ENCODE measurements at regions not wholly inside any gene's neighbourhood (a gene's known extent, or its start where the extent isn't known, plus 50 kb on each side); places are given as distances from the start of the nearest gene placed in this dataset.

- Histone ChIP-seq H3K4me2 (ENCODE audit: insufficient read depth, low read length) (no peak overlapping the region), H3K4me1 (ENCODE audit: insufficient read depth, low read length) (no peaks in the 10 kb centered on the region), H4K20me1 (ENCODE audit: insufficient read depth, low read length) (no peaks in the 10 kb centered on the region), H3K27me3 (ENCODE audit: insufficient read depth, low read length) (peaks cover 20% of the 10 kb centered on the region), H3K79me2 (ENCODE audit: insufficient read depth, low read length) (no peaks in the 10 kb centered on the region), H3K4me3 (ENCODE audit: insufficient read depth, low read length) (no peak overlapping the region), H3K9me3 (ENCODE audit: low read depth, low read length) (no peaks in the 10 kb centered on the region), H3K36me3 (ENCODE audit: insufficient read depth, low read length) (no peaks in the 10 kb centered on the region), H3K27ac (ENCODE audit: low read depth, low read length) (no peak overlapping the region), H2AFZ (ENCODE audit: low read length) (no peak overlapping the region)
- DNase-seq (ENCODE audit: insufficient read length, low spot score, missing footprints), result no peak
- no peak for TF ChIP-seq CTCF (IDR thresholded peaks at IDR 0.05; ENCODE audit: extremely low read depth, low read depth, low read length)
Measured at GRCh38 chr5:154133591-154133990, 56.9 kb upstream of the GALNT10 start.

GRCh38 chr5:154134499-154134898 lies 56.0 kb upstream of the GALNT10 start:
- Histone ChIP-seq H3K4me1 (ENCODE audit: insufficient read depth, low read length) (no peaks in the 10 kb centered on the region), H3K27ac (ENCODE audit: low read depth, low read length) (no peak overlapping the region), H3K79me2 (ENCODE audit: insufficient read depth, low read length) (no peaks in the 10 kb centered on the region), H3K9me3 (ENCODE audit: low read depth, low read length) (no peaks in the 10 kb centered on the region), H3K27me3 (ENCODE audit: insufficient read depth, low read length) (peaks cover 20% of the 10 kb centered on the region), H3K4me2 (ENCODE audit: insufficient read depth, low read length) (no peak overlapping the region), H3K36me3 (ENCODE audit: insufficient read depth, low read length) (no peaks in the 10 kb centered on the region), H4K20me1 (ENCODE audit: insufficient read depth, low read length) (no peaks in the 10 kb centered on the region), H2AFZ (ENCODE audit: low read length) (no peak overlapping the region), H3K4me3 (ENCODE audit: insufficient read depth, low read length) (no peak overlapping the region)
- DNase-seq (ENCODE audit: insufficient read length, low spot score, missing footprints), result no peak
- TF ChIP-seq CTCF (IDR thresholded peaks at IDR 0.05; ENCODE audit: extremely low read depth, low read depth, low read length), result no peak

- Histone ChIP-seq H3K4me3 (ENCODE audit: insufficient read depth, low read length) (no peak overlapping the region), H2AFZ (ENCODE audit: low read length) (no peak overlapping the region), H3K79me2 (ENCODE audit: insufficient read depth, low read length) (no peaks in the 10 kb centered on the region), H4K20me1 (ENCODE audit: insufficient read depth, low read length) (no peaks in the 10 kb centered on the region), H3K36me3 (ENCODE audit: insufficient read depth, low read length) (no peaks in the 10 kb centered on the region), H3K4me1 (ENCODE audit: insufficient read depth, low read length) (no peaks in the 10 kb centered on the region), H3K9me3 (ENCODE audit: low read depth, low read length) (no peaks in the 10 kb centered on the region), H3K27me3 (ENCODE audit: insufficient read depth, low read length) (peaks cover 20% of the 10 kb centered on the region), H3K27ac (ENCODE audit: low read depth, low read length) (no peak overlapping the region), H3K4me2 (ENCODE audit: insufficient read depth, low read length) (no peak overlapping the region)
- no peak for DNase-seq (ENCODE audit: insufficient read length, low spot score, missing footprints)
- no peak for TF ChIP-seq CTCF (IDR thresholded peaks at IDR 0.05; ENCODE audit: extremely low read depth, low read depth, low read length)
Measured at GRCh38 chr5:154135125-154135817, 55.3 kb upstream of the GALNT10 start.

GRCh38 chr5:154136141-154136540 lies 54.4 kb upstream of the GALNT10 start:
- no peak for DNase-seq (ENCODE audit: insufficient read length, low spot score, missing footprints)
- no peaks in the 10 kb centered on the region for H3K79me2 ChIP-seq (ENCODE audit: insufficient read depth, low read length)
- no peak for TF ChIP-seq CTCF (IDR thresholded peaks at IDR 0.05; ENCODE audit: extremely low read depth, low read depth, low read length)
- H3K36me3 ChIP-seq (ENCODE audit: insufficient read depth, low read length), result no peaks in the 10 kb centered on the region
- H3K4me1 ChIP-seq (ENCODE audit: insufficient read depth, low read length), result no peaks in the 10 kb centered on the region
- peaks cover 15% of the 10 kb centered on the region for H3K27me3 ChIP-seq (ENCODE audit: insufficient read depth, low read length)
- no peak overlapping the region for H3K27ac ChIP-seq (ENCODE audit: low read depth, low read length)
- H2AFZ ChIP-seq (ENCODE audit: low read length), result no peak overlapping the region
- H4K20me1 ChIP-seq (ENCODE audit: insufficient read depth, low read length), result no peaks in the 10 kb centered on the region
- H3K4me3 ChIP-seq (ENCODE audit: insufficient read depth, low read length), result no peak overlapping the region
- no peaks in the 10 kb centered on the region for H3K9me3 ChIP-seq (ENCODE audit: low read depth, low read length)
- no peak overlapping the region for H3K4me2 ChIP-seq (ENCODE audit: insufficient read depth, low read length)
